Left hindlimb (tissue), 1 donor: ENCODE measurements at regions not wholly inside any gene's neighbourhood (a gene's known extent, or its start where the extent isn't known, plus 50 kb on each side); places are given as distances from the start of the nearest gene placed in this dataset.
"Not testable (repeated sequence)": the region's sequence is repeated elsewhere in the genome, so short reads cannot be mapped to it uniquely, and the experiment has no call there.

Source experiments
- DNase-seq: peaks from one replicate; pipeline ENCODE4 v3.0.0-alpha.2; 2018

GRCh38 chr5:173494446-173494845 lies 122.0 kb downstream of the BOD1 start:
- no peak for DNase-seq

GRCh38 chr5:173493846-173494245 lies 122.6 kb downstream of the BOD1 start:
- no peak for DNase-seq

GRCh38 chr5:173493040-173493439 lies 123.4 kb downstream of the BOD1 start:
- no peak for DNase-seq

GRCh38 chr5:173490681-173491080 lies 125.8 kb downstream of the BOD1 start:
- no peak for DNase-seq

- DNase-seq, result no peak
These were observed 128.3 kb downstream of the BOD1 start for GRCh38 chr5:173488144-173488543.

- DNase-seq, result no peak
These were observed 129.2 kb downstream of the BOD1 start for GRCh38 chr5:173487300-173487699.

- DNase-seq, result no peak
These were observed 129.9 kb downstream of the BOD1 start for GRCh38 chr5:173486355-173487225.

- DNase-seq, result no peak
These were observed 131.9 kb downstream of the BOD1 start for GRCh38 chr5:173484569-173484968.

- DNase-seq, result not testable (repeated sequence)
These were observed 132.9 kb downstream of the BOD1 start for GRCh38 chr5:173483599-173483998.

- no peak for DNase-seq
These were observed 133.3 kb downstream of the BOD1 start for GRCh38 chr5:173483160-173483559.

GRCh38 chr5:173481821-173482220 lies 134.6 kb downstream of the BOD1 start:
- no peak for DNase-seq

- no peak for DNase-seq
These were observed 135.6 kb downstream of the BOD1 start for GRCh38 chr5:173480896-173481295.

GRCh38 chr5:173479711-173480110 lies 136.7 kb downstream of the BOD1 start:
- no peak for DNase-seq

- no peak for DNase-seq
These were observed 139.0 kb downstream of the BOD1 start for GRCh38 chr5:173477345-173478040.

- DNase-seq, result no peak
These were observed 140.7 kb downstream of the BOD1 start for GRCh38 chr5:173475780-173476179.

- no peak for DNase-seq
These were observed 141.6 kb downstream of the BOD1 start for GRCh38 chr5:173474881-173475287.

GRCh38 chr5:173473288-173473687 lies 143.2 kb downstream of the BOD1 start:
- no peak for DNase-seq

- DNase-seq, result no peak
These were observed 143.6 kb downstream of the BOD1 start for GRCh38 chr5:173472784-173473278.

- peak; percentile 73 for DNase-seq
These were observed 143.9 kb upstream of the STC2 start for GRCh38 chr5:173472164-173472563.

GRCh38 chr5:173468821-173469251 lies 140.6 kb upstream of the STC2 start:
- DNase-seq, result no peak

- DNase-seq, result no peak
These were observed 138.0 kb upstream of the STC2 start for GRCh38 chr5:173466227-173466626.

- no peak for DNase-seq
These were observed 136.6 kb upstream of the STC2 start for GRCh38 chr5:173464813-173465212.

- no peak for DNase-seq
These were observed 135.0 kb upstream of the STC2 start for GRCh38 chr5:173463207-173463606.
